H9 (cell line): ENCODE measurements at regions not wholly inside any gene's neighbourhood (a gene's known extent, or its start where the extent isn't known, plus 50 kb on each side); places are given as distances from the start of the nearest gene placed in this dataset.

Experiments
- DNase-seq: peaks from one replicate; pipeline ENCODE4 v3.0.0-alpha.2; 2017
- H2AFZ ChIP-seq: one replicate; pipeline ENCODE4 v1.6.1; 2013; ENCODE audit warnings: mild to moderate bottlenecking, low read length, control low read depth, moderate library complexity
- H2AK5ac ChIP-seq: 2 replicates; pipeline ENCODE4 v1.6.1; 2013; ENCODE audit warnings: low read length, control low read depth, mixed read lengths; ENCODE audit not compliant: insufficient read length
- H2BK120ac ChIP-seq: one replicate; pipeline ENCODE4 v1.6.1; 2013; ENCODE audit warnings: low read depth, mild to moderate bottlenecking, low read length, control low read depth, inconsistent platforms; ENCODE audit not compliant: poor library complexity, severe bottlenecking
- H2BK12ac ChIP-seq: 2 replicates; pipeline ENCODE4 v1.6.1; 2013; ENCODE audit warnings: low read length, control low read depth, mixed read lengths, low read depth; ENCODE audit not compliant: insufficient read length
- H2BK15ac ChIP-seq: 2 replicates; pipeline ENCODE4 v1.6.1; 2013; ENCODE audit warnings: low read depth, low read length, control low read depth
- H2BK20ac ChIP-seq: one replicate; pipeline ENCODE4 v1.6.1; 2013; ENCODE audit warnings: low read depth, mild to moderate bottlenecking, low read length, control low read depth, inconsistent platforms; ENCODE audit not compliant: poor library complexity, severe bottlenecking
- H2BK5ac ChIP-seq: 2 replicates; pipeline ENCODE4 v1.6.1; 2013; ENCODE audit warnings: low read length, control low read depth, mixed read lengths; ENCODE audit not compliant: insufficient read length
- H3K14ac ChIP-seq: 2 replicates; pipeline ENCODE4 v1.6.1; 2013; ENCODE audit warnings: low read length, control low read depth; ENCODE audit not compliant: insufficient read depth
- H3K18ac ChIP-seq: 2 replicates; pipeline ENCODE4 v1.6.1; 2013; ENCODE audit warnings: low read depth, mild to moderate bottlenecking, mixed read lengths, low read length, control low read depth; ENCODE audit not compliant: insufficient read length
- H3K23ac ChIP-seq: 2 replicates; pipeline ENCODE4 v1.6.1; 2013; ENCODE audit warnings: low read length, control low read depth, mixed read lengths, low read depth; ENCODE audit not compliant: insufficient read length
- H3K23me2 ChIP-seq: 2 replicates; pipeline ENCODE4 v1.6.1; 2013; ENCODE audit warnings: low read depth, mild to moderate bottlenecking, mixed read lengths, low read length, control low read depth; ENCODE audit not compliant: insufficient read length, poor library complexity, severe bottlenecking
- H3K27ac ChIP-seq: 2 replicates; pipeline ENCODE4 v1.5.1; 2013; ENCODE audit warnings: low read length, control low read depth, mixed read lengths, low read depth; ENCODE audit not compliant: insufficient read length
- H3K27me3 ChIP-seq: 2 replicates; pipeline ENCODE4 v1.6.1; 2013; ENCODE audit warnings: low read length, control low read depth, inconsistent platforms; ENCODE audit not compliant: insufficient read depth
- H3K4ac ChIP-seq: 2 replicates; pipeline ENCODE4 v1.6.1; 2013; ENCODE audit warnings: low read depth, mild to moderate bottlenecking, control low read depth, inconsistent platforms, low read length, moderate library complexity
- H3K4me1 ChIP-seq: 2 replicates; pipeline ENCODE4 v1.6.1; 2013; ENCODE audit warnings: low read length, control low read depth, inconsistent platforms; ENCODE audit not compliant: insufficient read depth
- H3K4me2 ChIP-seq: 2 replicates; pipeline ENCODE4 v1.6.1; 2013; ENCODE audit warnings: low read length, control low read depth, mixed read lengths; ENCODE audit not compliant: insufficient read length, insufficient read depth
- H3K56ac ChIP-seq: 2 replicates; pipeline ENCODE4 v1.6.1; 2013; ENCODE audit warnings: low read depth, mild to moderate bottlenecking, mixed read lengths, low read length, control low read depth; ENCODE audit not compliant: insufficient read length
- H3K79me1 ChIP-seq: 2 replicates; pipeline ENCODE4 v1.6.1; 2013; ENCODE audit warnings: low read depth, mild to moderate bottlenecking, moderate library complexity, low read length, control low read depth, inconsistent platforms; ENCODE audit not compliant: insufficient read depth, poor library complexity, severe bottlenecking
- H3K79me2 ChIP-seq: 2 replicates; pipeline ENCODE4 v1.6.1; 2013; ENCODE audit warnings: low read length, control low read depth, inconsistent platforms; ENCODE audit not compliant: insufficient read depth
- H3K9ac ChIP-seq: 2 replicates; pipeline ENCODE4 v1.6.1; 2013; ENCODE audit warnings: low read length, control low read depth, mixed read lengths; ENCODE audit not compliant: insufficient read length; ENCODE audit errors: extremely low read depth
- H3K9me3 ChIP-seq: one replicate; pipeline ENCODE4 v1.6.1; 2013; ENCODE audit warnings: low read depth, low read length, inconsistent platforms; ENCODE audit not compliant: control insufficient read depth
- H3T11ph ChIP-seq: one replicate; pipeline ENCODE4 v1.6.1; 2013; ENCODE audit warnings: mild to moderate bottlenecking, low read length, control low read depth, inconsistent platforms
- H4K20me1 ChIP-seq: one replicate; pipeline ENCODE4 v1.6.1; 2013; ENCODE audit not compliant: control insufficient read depth, insufficient read length, insufficient read depth
- H4K5ac ChIP-seq: 2 replicates; pipeline ENCODE4 v1.6.1; 2013; ENCODE audit warnings: low read depth, mild to moderate bottlenecking, mixed read lengths, low read length, control low read depth; ENCODE audit not compliant: insufficient read length
- H4K8ac ChIP-seq: replicated peaks from 2 replicates; pipeline ENCODE4 v1.6.1; 2013; ENCODE audit warnings: low read length, control low read depth, mixed read lengths, low read depth; ENCODE audit not compliant: insufficient read length
- H4K91ac ChIP-seq: 2 replicates; pipeline ENCODE4 v1.6.1; 2013; ENCODE audit warnings: low read depth, mild to moderate bottlenecking, moderate library complexity, mixed read lengths, low read length, control low read depth; ENCODE audit not compliant: insufficient read length
- H3K27ac Mint-ChIP-seq, 3 experiments: 2 replicates in 2 of 3; 3 replicates in 1 of 3; pipeline ENCODE4 v1.8.0; 2020 to 2021; ENCODE audit warnings: mixed read lengths in 3 of 3, mild to moderate bottlenecking in 1 of 3, moderate library complexity in 1 of 3
- H3K27me3 Mint-ChIP-seq: 2 replicates; pipeline ENCODE4 v1.8.0; 2021; ENCODE audit warnings: low read depth, mild to moderate bottlenecking, moderate library complexity, mixed read lengths
- H3K36me3 Mint-ChIP-seq, 3 experiments: 2 replicates in 2 of 3; 3 replicates in 1 of 3; pipeline ENCODE4 v1.8.0; 2020 to 2021; ENCODE audit warnings: low read depth in 3 of 3, mixed read lengths in 3 of 3; ENCODE audit not compliant: insufficient read depth in 1 of 3
- H3K4me1 Mint-ChIP-seq, 2 experiments: 2 replicates each; pipeline ENCODE4 v1.8.0; 2020; ENCODE audit warnings: mixed read lengths in 2 of 2
- H3K4me3 Mint-ChIP-seq, 2 experiments: 2 replicates in 1 of 2; 3 replicates in 1 of 2; pipeline ENCODE4 v1.8.0; 2020 to 2021; ENCODE audit warnings: mild to moderate bottlenecking in 2 of 2, mixed read lengths in 2 of 2, moderate library complexity in 1 of 2
- H3K9me3 Mint-ChIP-seq, 2 experiments: 2 replicates in 1 of 2; 3 replicates in 1 of 2; pipeline ENCODE4 v1.8.0; 2020; ENCODE audit warnings: mild to moderate bottlenecking in 2 of 2, mixed read lengths in 2 of 2, moderate library complexity in 1 of 2
- CTCF ChIP-seq: fragments of 200-600 bp; sonication (generic); conservative IDR thresholded peaks from 3 replicates; pipeline ENCODE4 v1.8.0; 2021; ENCODE audit warnings: antibody characterized with exemption, mild to moderate bottlenecking
- WGBS: extraction: QIAGEN DNeasy Blood & Tissue Kit; methylation state at CpG from one replicate; pipeline ENCODE4 v1.1.7; 2013; ENCODE audit warnings: missing lambda C conversion rate, low lambda C conversion rate, mixed read lengths; ENCODE audit not compliant: insufficient read length; ENCODE audit errors: extremely low coverage; 5-methylcytosine and 5-hydroxymethylcytosine counted together

GRCh38 chr7:110521357-110521911, 569.5 kb upstream of the LRRN3 start:
- no peak overlapping the region for H3K9ac ChIP-seq
- H2AFZ ChIP-seq = no peak overlapping the region
- H3T11ph ChIP-seq = peak overlapping the region; percentile 21
- H2BK120ac ChIP-seq = no peak overlapping the region
- H4K91ac ChIP-seq = no peak overlapping the region
- Mint-ChIP-seq H3K27ac (no peak overlapping the region), H3K4me1 (peaks cover 6% of the 10 kb centered on the region in 2 experiments), H3K36me3 (peaks cover 0 to 12% (median 5%) of the 10 kb centered on the region in 3 experiments; a peak in 6 of 7 replicates), H3K4me3 (no peak overlapping the region), H3K9me3 (peaks cover 14 to 22% of the 10 kb centered on the region in 2 experiments), H3K27me3 (no peaks in the 10 kb centered on the region)
- no CpG with 5 or more reads among the region's 8 CpGs for WGBS
- no peak overlapping the region for H4K5ac ChIP-seq
- H3K27ac ChIP-seq = no peak overlapping the region
- H2BK15ac ChIP-seq = no peak overlapping the region
- H3K56ac ChIP-seq = no peak overlapping the region
- peaks cover 7% of the 10 kb centered on the region for H3K9me3 ChIP-seq
- no peak overlapping the region for H3K4me2 ChIP-seq
- no peak overlapping the region for H3K18ac ChIP-seq
- no peak overlapping the region for H2AK5ac ChIP-seq
- no peaks in the 10 kb centered on the region for H3K79me1 ChIP-seq
- no peaks in the 10 kb centered on the region for H3K79me2 ChIP-seq
- H3K23ac ChIP-seq = no peak overlapping the region
- no peak for TF ChIP-seq CTCF
- H3K4me1 ChIP-seq = no peaks in the 10 kb centered on the region
- no peak overlapping the region for H4K8ac ChIP-seq
- no peak overlapping the region for H2BK12ac ChIP-seq
- H3K14ac ChIP-seq = no peak overlapping the region; the same call in 1 of the 2 replicates
- no peak for DNase-seq
- no peaks in the 10 kb centered on the region for H3K27me3 ChIP-seq
- H3K23me2 ChIP-seq = no peaks in the 10 kb centered on the region
- H2BK20ac ChIP-seq = no peak overlapping the region
- no peaks in the 10 kb centered on the region for H4K20me1 ChIP-seq
- H2BK5ac ChIP-seq = no peak overlapping the region
- H3K4ac ChIP-seq = no peak overlapping the region
